ENCODE measurements at regions not wholly inside any gene's neighbourhood (a gene's known extent, or its start where the extent isn't known, plus 50 kb on each side); places are given as distances from the start of the nearest gene placed in this dataset.
"Not testable (repeated sequence)": the region's sequence is repeated elsewhere in the genome, so short reads cannot be mapped to it uniquely, and the experiment has no call there.

DNA sequence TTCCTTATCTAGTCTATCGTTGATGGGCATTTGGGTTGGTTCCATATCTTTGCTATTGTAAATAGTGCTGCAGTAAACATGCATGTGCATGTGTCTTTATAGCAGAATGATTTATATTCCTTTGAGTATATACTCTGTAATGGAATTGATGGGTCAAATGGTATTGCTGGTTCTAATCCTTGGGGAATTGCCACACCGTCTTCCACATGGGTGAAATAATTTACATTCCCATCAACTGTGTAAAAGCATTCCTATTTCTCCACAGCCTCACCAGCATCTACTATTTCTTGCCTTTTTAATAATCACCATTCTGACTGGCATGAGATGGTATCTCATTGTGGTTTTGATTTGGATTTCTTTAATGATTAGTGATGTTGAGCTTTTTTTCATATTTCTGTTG, 430.5 kb upstream of the TMPRSS15 start:
- DNase-seq: not testable (repeated sequence)

DNA sequence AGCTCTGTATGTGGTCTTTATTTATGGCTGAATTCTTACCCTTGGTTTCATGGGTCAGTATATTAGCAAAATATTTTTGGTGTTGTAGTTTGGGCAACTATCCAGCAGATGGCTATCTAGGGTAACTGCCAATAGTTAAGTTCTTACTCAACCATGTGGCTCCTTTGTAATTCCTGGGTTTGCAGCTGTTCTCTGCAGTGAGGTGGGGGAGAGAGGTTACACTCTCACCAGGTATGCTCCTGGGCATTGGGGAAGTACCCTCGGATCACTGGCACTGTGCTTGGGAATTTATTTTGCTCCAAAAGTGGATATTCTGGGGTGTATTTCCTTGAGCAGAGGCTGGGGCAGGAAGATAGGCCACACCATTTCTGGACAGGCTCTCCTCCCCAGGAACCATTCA, 436.7 kb upstream of the TMPRSS15 start:
- DNase-seq: no peak

DNA sequence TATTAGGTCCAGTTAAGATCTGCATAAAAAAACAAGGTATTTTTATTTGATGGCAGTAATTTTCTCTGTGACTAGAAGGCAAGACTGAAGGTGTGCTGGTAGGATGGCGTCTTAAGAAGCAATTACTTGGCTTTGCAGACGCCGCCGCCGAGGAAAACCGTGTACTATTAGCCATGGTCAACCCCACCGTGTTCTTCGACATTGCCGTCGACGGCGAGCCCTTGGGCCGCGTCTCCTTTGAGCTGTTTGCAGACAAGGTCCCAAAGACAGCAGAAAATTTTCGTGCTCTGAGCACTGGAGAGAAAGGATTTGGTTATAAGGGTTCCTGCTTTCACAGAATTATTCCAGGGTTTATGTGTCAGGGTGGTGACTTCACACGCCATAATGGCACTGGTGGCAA, 454.0 kb upstream of the TMPRSS15 start:
- not testable (repeated sequence) for DNase-seq

DNA sequence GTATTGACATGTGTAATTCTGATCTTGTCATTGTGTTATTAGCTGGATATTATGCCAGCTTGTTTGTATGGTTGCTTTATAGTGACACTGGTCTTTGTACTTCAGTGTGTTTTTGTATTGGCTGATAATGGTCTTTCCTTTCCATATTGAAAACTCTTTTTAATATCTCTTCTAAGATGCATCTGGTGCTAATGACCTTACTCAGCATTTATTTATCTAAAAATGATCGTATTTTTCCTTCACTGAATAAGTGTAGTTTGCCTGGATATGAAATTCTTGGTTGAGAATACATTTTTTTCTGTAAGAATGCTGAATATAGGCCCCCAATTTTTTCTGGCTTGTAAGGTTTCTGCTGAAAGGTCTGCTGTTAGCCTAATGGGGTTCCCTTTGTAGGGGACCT, 465.5 kb upstream of the TMPRSS15 start:
- DNase-seq: no peak

DNA sequence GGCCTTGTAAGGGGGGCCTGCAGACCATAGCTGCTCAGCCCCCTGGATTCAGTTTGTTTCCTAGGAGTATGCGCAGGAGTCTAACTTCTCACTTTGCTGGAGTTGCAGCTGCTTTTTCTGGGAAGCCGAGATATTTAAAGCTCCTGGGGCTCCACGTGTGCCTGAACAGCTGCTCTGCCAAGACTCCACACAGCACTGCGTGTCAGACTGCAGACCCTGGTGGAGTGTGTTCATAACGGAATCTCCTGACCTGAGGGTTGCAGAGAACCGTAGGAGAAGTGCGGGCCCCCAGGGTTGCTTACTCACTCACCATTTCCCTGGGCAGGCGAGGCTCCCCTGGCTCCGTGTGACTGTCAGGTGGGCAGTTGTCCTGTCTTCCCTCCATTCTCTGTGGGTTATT, 474.3 kb upstream of the TMPRSS15 start:
- DNase-seq: no peak

DNA sequence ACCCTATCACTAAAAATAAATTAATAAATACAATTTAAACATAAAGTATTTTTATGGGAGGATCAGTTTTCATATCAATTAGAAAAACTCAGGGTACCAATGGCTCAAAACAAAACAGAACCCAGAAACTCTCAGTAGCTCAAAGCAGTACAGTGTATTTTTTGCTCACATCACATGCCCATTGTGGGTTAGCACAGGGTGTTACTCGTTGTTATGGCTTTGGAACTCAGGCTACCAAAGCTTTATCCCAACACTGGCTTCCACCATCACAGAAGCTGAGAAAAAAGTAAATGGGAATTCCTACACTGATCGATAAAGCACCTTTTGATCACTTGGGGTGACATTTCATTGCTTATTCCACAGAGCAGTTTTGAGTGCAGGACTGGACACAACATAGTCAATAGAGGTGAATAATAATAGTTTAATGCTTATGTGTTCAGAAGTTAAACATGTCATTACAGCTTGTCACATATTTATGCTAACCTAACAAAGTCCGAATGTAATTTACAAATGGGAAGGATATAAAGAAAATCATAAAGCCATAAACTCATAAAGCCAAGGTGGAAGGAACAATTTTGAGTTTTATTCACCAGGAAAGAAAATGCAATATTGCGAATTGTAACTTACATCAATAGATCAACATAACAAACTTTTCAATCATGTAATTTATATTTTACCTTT, 484.5 kb upstream of the TMPRSS15 start:
- DNase-seq: no peak

DNA sequence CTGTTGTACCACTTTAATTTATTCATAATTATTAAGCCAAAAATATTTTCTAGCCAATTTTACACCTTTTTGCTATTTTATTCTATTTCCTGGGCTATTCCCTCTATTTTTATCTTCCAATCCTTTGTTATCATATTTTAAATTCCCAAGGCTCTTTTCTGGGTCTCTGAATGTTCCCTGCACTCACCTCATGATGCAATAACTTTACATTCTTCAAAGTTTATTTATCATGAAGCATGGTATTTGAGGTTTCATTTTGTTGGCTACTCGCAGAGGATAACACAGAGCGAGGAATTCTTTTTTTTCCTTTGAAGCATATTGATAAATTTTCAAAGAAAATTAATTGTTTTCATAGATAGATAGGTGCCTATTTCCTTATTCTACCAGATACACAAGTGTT, 489.8 kb upstream of the TMPRSS15 start:
- DNase-seq: no peak

DNA sequence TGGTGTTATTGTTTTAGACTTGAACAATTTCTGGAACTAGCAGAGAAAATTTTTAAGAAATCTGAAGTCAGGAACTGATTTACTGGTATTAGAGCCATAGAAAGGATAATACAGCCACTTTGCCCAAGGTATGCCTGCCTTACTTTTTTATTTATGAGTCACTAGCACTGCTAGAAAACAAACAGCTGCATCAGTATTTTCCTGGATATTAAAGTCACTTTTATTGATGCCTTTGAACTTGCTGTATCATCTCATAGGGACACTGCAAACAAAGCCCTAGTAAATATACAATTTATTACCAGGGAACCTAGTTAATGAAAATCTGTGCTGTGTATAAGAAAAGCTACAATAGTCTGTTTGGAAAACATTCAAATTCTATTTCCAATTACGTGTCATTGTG, 490.8 kb upstream of the TMPRSS15 start:
- DNase-seq: no peak

DNA sequence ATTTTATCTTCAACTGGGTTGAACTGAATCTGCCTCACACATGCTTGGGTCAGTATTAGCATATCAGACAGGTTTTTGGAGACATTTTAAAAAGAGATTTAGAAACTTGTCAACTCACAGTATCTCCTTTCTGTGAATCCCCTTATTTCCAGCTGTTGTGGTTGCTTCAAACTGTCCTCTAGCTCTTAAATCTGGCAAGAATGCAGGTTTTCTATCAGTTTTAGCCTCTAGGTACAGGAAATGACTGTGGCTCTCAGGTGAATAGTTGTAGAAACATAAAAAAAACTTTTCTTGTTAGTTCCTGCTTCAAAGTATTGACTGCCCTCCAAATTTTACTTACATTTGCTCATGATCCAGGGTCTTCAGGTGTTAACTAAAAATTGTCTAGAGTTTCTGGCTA, 495.7 kb upstream of the TMPRSS15 start:
- DNase-seq: no peak

DNA sequence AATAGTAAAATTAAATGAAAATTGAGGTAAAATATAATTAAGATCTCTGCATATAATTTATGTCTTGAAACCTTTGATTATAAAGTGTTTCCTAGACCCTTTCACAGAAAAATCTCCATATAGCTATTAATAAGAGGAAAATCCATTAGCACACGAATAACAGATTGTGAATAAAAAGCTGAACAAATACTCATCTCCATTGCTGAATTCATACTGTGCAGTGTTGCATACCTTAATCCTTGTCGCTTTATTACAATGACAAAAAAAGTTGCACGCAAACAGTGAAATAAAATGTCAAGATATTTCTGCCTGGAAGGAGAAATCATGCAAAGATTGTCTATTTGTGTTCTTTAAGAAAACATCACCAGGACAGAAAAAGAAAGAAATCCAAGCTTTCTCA, 499.1 kb upstream of the TMPRSS15 start:
- no peak for DNase-seq

DNA sequence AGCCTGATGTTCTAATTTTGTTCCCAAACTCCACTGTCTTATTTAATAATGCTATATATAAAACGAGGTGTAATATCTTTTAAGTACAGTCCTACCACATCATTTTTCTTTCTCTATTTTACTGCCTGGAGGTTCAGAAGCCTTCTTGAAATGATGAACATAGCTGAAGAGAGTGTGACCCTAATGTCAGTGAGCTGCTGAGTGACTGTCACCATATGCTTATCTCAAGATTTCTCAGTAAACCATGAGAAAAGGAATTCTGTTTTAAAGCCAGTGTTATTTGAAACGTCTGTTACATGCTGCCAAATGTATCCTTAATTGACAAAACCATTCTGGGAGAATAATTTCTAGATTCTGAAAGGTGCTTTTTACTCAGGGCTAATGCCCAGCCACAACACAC, 503.5 kb upstream of the TMPRSS15 start:
- DNase-seq: no peak

DNA sequence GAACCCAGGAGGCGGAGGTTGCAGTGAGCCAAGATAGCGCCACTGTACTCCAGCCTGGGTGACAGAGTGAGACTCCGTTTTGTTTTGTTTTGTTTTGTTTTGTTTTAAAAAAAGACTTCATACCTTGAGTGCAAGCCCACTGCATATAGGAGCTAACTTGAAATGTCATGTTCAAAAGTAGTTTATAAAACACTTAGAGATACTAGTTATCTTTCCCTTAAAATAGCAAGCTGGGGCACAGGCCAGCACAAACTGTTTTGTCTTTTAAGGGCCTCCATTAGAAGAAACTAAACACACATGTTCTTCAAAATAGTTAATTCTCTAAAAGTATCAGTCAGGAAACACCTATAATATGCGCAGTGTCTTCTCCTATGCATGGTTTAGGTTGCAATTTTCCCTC, 505.1 kb upstream of the TMPRSS15 start:
- no peak for DNase-seq

DNA sequence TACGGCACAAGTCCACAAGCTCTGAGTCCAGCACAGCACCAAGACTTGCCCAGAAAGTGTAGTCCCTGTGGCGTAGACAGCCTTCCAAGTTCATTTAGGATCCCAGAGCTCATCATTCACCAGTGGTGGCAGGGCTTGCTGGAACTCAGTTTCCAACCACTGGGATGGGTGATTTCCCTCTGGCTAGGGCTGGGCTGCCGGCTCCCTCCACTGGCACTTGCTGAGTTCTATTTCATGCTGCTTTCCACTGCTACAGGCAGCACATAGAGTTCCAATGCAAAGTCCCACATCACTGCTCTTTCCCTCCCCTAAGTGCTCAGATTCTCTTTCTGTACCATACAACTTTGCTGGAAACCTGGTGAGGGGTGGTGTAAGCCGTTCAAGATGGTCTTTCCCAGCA, 510.3 kb upstream of the TMPRSS15 start:
- no peak for DNase-seq

DNA sequence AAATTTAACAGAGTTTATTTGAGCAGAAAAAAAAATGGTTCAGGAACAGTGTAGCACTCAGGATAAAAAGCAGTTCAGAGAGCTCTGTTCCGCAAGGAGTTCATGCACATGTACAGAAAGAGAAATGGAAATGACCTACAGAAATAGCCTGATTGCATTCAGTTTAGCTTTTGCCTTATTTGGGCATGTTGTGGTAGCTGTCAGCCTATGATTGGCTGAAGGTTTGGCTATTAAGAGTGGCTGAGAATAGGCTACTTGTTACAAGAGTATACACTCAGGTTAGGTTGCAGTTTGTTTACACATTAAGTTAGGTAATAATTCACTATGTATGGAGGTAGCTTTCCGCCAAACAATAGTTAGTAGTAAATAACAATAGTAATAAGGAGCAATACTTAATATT, 511.0 kb upstream of the TMPRSS15 start:
- DNase-seq: no peak

DNA sequence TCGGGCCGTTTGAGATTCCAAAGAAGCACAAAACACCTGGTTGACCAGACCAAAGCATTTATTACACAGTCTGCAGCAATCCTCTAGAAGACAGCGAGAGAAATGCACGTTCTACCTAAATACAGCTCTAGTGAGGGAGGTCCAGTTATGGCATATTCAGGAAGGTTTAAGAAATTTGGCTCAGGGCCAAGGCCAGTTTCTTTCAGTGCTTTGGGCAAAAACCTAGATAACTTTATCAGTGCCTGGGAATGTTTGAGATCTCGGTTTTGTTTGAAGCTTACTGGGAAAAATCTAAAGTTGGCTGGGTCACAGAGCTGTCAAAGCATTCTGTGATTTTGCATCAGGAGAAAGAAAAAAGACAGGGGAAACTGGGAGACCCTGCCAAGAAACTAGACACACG, 514.0 kb upstream of the TMPRSS15 start:
- DNase-seq: no peak

DNA sequence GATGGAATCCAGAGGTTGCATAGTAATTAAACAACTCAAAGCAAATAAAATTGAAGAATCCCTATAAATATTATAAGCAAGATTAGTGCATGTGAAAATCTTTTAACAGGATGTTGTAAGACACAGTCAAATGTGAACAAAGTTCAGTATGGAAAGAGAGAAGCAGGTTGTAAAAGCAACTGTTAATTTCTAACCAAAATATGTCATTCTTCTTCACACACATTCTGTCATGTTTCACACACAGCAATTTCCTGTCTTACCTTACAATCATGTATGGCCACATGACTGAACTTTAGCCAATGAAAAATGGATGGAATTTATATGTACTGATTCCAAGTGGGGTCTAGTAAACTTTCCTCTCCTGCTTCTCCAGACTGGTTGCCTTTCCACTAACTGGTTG, 527.7 kb upstream of the TMPRSS15 start:
- DNase-seq: no peak

DNA sequence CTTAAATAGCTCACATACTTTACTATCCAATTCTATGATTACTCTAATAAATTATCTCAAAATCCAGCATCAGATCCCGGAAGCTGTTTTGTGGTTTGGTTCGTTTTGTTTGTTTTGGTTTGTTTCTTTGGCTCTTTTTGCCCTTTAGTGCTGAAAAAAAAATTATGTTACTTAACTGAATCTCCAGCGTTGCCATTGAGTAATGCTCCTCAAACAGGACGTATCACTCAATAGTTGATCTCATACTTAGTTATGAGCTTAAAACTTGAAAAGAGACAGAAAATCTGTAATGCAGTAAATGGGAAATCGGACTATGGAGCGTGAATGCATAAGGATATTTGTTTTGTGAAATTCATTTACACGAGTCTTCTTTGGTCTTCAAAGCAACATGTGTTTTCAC, 533.8 kb upstream of the TMPRSS15 start:
- no peak for DNase-seq

DNA sequence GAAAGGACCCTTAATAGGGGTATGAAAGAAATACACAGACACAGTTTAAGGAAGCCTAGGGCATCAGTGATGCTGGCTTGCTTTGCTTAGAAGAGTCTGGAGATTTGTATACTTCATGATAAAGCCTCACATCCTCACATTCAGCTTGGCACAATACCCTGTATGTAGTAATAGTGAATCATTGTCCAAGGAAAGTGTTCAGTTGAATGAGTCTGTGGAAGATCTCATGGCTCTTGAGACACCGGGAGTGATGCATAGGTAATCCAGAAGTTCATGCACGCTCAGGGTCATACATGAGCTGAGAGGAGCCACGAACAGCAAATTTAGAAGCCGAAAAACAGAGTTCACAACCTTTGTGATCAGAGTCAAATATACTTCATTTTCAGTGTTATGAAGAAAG, 537.2 kb upstream of the TMPRSS15 start:
- DNase-seq: no peak

DNA sequence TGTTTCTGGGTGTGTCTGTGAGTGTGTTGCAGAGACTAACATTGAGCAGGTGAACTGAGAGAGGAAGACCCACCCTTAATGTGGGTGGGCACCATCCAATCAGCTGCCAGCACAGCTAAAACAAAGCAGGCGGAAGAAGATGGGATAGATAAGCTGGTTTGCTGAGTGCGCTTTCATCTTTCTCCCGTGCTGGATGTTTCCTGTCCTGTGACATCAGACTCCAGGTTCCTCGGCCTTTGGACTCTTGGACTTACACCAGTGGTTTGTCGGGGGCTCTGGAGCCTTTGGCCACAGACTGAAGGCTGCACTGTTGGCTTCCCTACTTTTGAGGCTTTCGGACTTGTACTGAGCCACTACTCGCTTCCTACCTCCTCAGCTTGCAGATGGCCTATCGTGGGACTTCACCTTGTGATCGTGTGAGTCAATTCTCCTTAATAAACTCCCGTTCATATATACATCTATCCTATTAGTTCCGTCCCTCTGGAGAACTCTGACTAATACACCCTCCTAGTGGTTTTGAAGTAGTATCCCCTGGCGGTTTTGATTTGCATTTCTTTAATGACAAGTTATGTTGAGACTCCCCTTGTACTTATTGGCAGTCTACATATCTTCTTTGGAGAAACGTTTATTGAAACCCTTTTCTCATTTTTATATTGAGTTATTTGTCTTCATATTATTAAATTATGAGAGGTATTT, 546.6 kb upstream of the TMPRSS15 start:
- DNase-seq: no peak

DNA sequence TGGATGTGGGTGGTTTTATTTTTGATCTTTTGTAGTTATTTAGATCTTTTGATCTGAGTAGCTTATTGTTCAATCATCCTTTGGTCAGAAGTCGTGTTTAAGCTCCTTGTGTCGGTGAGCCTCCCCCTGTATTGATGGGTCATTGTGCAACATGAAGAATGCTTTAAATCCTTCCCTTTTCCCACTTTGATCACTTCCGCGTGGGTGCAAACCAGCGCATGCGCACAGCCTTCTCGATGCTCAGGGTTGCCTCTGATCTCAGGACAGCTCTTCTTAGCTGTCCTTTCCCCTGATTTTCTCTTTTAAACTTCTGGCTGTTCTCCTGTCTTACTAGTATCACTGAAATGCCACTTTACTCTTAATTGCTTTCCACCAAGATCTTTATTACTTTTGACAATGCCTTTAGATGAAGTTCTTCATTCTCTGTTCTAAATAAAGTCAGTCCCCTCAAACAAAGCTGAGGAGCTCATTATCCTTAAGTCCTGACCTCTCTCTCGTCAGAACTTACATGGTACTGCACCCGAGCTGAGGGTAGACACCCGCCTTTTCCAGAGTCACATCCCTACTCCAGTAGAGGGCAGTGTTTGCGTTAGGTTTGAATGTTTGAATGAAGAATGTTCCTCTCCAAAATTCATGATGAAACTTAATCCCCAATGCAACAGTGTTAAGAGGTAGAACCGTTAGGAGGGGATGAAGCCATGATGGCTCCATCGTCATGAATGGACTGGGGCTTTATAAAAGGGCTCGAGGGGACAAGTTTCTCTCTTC, 547.9 kb upstream of the TMPRSS15 start:
- no peak for DNase-seq

DNA sequence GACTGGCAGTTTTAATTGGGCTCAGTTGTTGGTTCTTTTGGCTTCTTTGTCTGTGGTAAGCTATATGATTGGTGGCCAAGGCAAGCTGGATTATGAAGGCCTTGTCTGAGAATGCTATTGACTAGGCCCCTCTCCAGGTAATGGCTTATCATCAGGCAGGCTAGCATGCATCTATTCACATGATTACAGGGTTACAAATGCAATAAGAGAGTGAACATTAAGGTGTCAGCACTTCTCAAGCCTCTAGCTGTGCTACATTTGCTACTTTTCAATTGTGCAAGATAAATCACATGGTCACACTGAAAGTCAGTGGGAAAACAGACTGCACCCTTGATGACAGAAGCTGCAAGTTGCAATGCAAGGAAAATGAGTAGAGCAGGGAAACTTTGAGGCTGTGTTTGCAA, 550.9 kb upstream of the TMPRSS15 start:
- no peak for DNase-seq

DNA sequence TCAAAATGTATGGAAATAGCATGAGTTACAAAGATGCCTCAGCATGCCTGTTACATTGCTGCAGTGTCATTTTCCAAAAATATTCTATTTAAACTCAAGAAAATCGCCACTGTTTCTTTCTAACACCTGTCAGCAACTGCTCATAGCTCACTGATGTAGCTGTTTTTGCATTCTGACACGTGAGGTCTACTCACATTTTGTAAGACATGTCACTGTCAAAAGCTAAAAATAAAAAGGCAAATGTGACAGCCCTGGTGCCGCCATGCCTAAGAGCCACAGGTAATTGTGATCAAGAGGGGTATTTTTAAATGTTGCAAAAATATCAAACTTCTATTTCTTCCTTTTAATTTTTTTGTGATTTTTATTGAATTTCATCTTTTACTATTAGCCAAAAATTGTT, 556.2 kb upstream of the TMPRSS15 start:
- DNase-seq: no peak

DNA sequence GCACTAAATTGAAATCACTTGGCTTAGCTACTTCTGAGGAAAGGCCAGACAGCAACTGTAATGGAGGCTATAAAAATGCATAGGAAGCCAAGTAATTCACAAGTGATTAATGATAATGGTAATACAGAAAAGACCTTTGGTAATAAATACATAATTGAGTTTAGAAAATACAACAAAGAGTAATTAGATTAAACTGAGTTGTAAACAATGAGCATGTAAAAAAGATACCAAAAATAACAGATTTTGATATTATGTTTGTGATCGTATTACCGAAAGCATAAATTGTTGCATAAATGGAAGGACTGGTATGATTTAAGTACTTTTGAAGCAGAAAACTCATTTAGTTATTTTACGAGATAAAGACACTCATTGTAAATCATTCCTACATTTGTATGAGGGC, 556.7 kb upstream of the TMPRSS15 start:
- no peak for DNase-seq

DNA sequence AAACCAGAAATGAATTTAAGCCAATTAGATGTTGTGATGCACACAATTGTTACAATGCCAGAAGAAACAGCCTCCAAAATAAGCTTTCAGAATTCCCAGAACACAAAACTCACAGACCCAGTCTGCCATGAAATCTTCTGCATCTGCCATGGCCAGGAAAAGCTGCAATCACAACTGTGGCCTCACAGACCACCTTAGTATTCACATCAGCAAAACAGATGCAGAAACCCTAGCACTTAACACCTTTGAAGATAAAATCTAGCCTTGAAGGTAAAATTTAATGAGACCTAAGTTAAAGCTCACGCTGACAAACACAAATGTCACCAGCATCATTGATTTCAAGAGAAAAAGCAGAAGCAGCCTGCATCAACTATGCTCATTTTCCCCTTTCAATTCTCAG, 566.8 kb upstream of the TMPRSS15 start:
- DNase-seq: no peak

Data from bone marrow (tissue), 2 donors.